ENCODE measurements at regions not wholly inside any gene's neighbourhood (a gene's known extent, or its start where the extent isn't known, plus 50 kb on each side); places are given as distances from the start of the nearest gene placed in this dataset.

- no peak for DNase-seq
These were observed 123.2 kb upstream of the MAX start for GRCh38 chr14:65225299-65226159.

- no peak for DNase-seq
These were observed 124.7 kb upstream of the MAX start for GRCh38 chr14:65226824-65227604.

- DNase-seq = no peak
These were observed 126.1 kb upstream of the MAX start for GRCh38 chr14:65228436-65228835.

- no peak for DNase-seq
These were observed 126.8 kb upstream of the MAX start for GRCh38 chr14:65228956-65229747.

GRCh38 chr14:65229748-65230728, 127.7 kb upstream of the MAX start:
- peak in 2 of 6 experiments; percentile 29 to 31 for DNase-seq

GRCh38 chr14:65231286-65231980, 129.1 kb upstream of the MAX start:
- no peak for DNase-seq

GRCh38 chr14:65234752-65235361, 132.5 kb upstream of the MAX start:
- no peak for DNase-seq

- no peak for DNase-seq
These were observed 134.9 kb upstream of the MAX start for GRCh38 chr14:65237023-65237814.

GRCh38 chr14:65237941-65238340, 135.6 kb upstream of the MAX start:
- DNase-seq = no peak

- DNase-seq = no peak
These were observed 136.1 kb upstream of the MAX start for GRCh38 chr14:65238456-65238855.

- DNase-seq = no peak
These were observed 137.0 kb upstream of the MAX start for GRCh38 chr14:65239143-65239937.

GRCh38 chr14:65239938-65240296, 137.6 kb upstream of the MAX start:
- no peak for DNase-seq

GRCh38 chr14:65241125-65241752, 138.9 kb upstream of the MAX start:
- DNase-seq = no peak

GRCh38 chr14:65242732-65243134, 140.4 kb upstream of the MAX start:
- DNase-seq = no peak

GRCh38 chr14:65243766-65244442, 141.6 kb upstream of the MAX start:
- peak in 2 of 6 experiments; percentile 8 to 23 for DNase-seq

- no peak for DNase-seq
These were observed 147.3 kb upstream of the MAX start for GRCh38 chr14:65249471-65250161.

- no peak for DNase-seq
These were observed 147.8 kb upstream of the MAX start for GRCh38 chr14:65250162-65250495.

- no peak for DNase-seq
These were observed 148.9 kb upstream of the MAX start for GRCh38 chr14:65251213-65251612.

Data from stimulated activated naive CD4-positive, alpha-beta T cell (primary cell).